HepG2 (cell line): ENCODE measurements at regions not wholly inside any gene's neighbourhood (a gene's known extent, or its start where the extent isn't known, plus 50 kb on each side); places are given as distances from the start of the nearest gene placed in this dataset.

Source experiments
- CC2D1A ChIP-seq: sonication (generic); formaldehyde crosslinking; IDR thresholded peaks from 2 replicates; pipeline ENCODE4 v1.8.1; 2023; ENCODE audit warnings: mild to moderate bottlenecking, missing genetic modification reagents
- ERF ChIP-seq: IDR thresholded peaks from 2 replicates; pipeline ENCODE4 v1.6.1; 2018; ENCODE audit warnings: missing biosample characterization, missing genetic modification reagents
- HNF1B ChIP-seq: sonication (generic); formaldehyde crosslinking; IDR thresholded peaks from 2 replicates; pipeline ENCODE4 v1.5.1; 2020; ENCODE audit warnings: mild to moderate bottlenecking, moderate library complexity, missing genetic modification reagents
- HOXA7 ChIP-seq: sonication (generic); formaldehyde crosslinking; IDR thresholded peaks from 2 replicates; pipeline ENCODE4 v1.8.1; 2022; ENCODE audit warnings: mild to moderate bottlenecking, missing genetic modification reagents, moderate library complexity
- MEF2D ChIP-seq: sonication (generic); formaldehyde crosslinking; IDR thresholded peaks from 2 replicates; pipeline ENCODE4 v1.5.1; 2020; ENCODE audit warnings: mild to moderate bottlenecking, missing genetic modification reagents
- MTA1 ChIP-seq: sonication (generic); formaldehyde crosslinking; IDR thresholded peaks from 2 replicates; pipeline ENCODE4 v1.4.0; 2020; ENCODE audit warnings: missing genetic modification reagents, mild to moderate bottlenecking, borderline replicate concordance
- NFYB ChIP-seq: sonication (generic); formaldehyde crosslinking; IDR thresholded peaks from 2 replicates; pipeline ENCODE4 v1.4.0; 2020; ENCODE audit warnings: missing genetic modification reagents
- RFXANK ChIP-seq: IDR thresholded peaks from 2 replicates; pipeline ENCODE4 v1.6.1; 2016
- SIX1 ChIP-seq: sonication (generic); formaldehyde crosslinking; IDR thresholded peaks from 2 replicates; pipeline ENCODE4 v1.4.0; 2020; ENCODE audit warnings: missing genetic modification reagents, borderline replicate concordance
- SPEN ChIP-seq: sonication (generic); formaldehyde crosslinking; IDR thresholded peaks from 2 replicates; pipeline ENCODE4 v1.5.1; 2020; ENCODE audit warnings: low read depth, mild to moderate bottlenecking, missing genetic modification reagents
- XRCC5 ChIP-seq: fragments of 200-400 bp; formaldehyde crosslinking; optimal IDR thresholded peaks from 2 replicates; pipeline ENCODE3; 2017; ENCODE audit warnings: mild to moderate bottlenecking, low read length
- ZNF160 ChIP-seq: sonication (generic); formaldehyde crosslinking; IDR thresholded peaks from 2 replicates; pipeline ENCODE4 v1.8.0; 2022; ENCODE audit warnings: mild to moderate bottlenecking, inconsistent platforms, missing genetic modification reagents
- ZNF430 ChIP-seq: sonication (generic); formaldehyde crosslinking; IDR thresholded peaks from 2 replicates; pipeline ENCODE4 v1.9.0; 2021; ENCODE audit warnings: mild to moderate bottlenecking, missing genetic modification reagents
- ZNF768 ChIP-seq: sonication (generic); formaldehyde crosslinking; IDR thresholded peaks from 2 replicates; pipeline ENCODE4 v1.4.0; 2020; ENCODE audit warnings: missing genetic modification reagents
- TF ChIP-seq, protein P1 (sequence below): IDR thresholded peaks from 2 replicates; pipeline ENCODE4 v1.6.1; 2016; ENCODE audit warnings: mild to moderate bottlenecking
- TF ChIP-seq, protein P2 (sequence below): sonication (generic); formaldehyde crosslinking; IDR thresholded peaks from 2 replicates; pipeline ENCODE4 v1.5.1; 2020; ENCODE audit warnings: mild to moderate bottlenecking, missing genetic modification reagents, moderate library complexity
- TF ChIP-seq, protein P3 (sequence below): sonication (generic); formaldehyde crosslinking; IDR thresholded peaks from 2 replicates; pipeline ENCODE4 v1.9.0; 2021; ENCODE audit warnings: missing genetic modification reagents, mild to moderate bottlenecking, borderline replicate concordance
- TF ChIP-seq, protein P4 (sequence below): sonication (generic); formaldehyde crosslinking; IDR thresholded peaks from 2 replicates; pipeline ENCODE4 v1.4.0; 2020; ENCODE audit warnings: missing genetic modification reagents, borderline replicate concordance

GRCh38 chr20:57092112-57092899, 174.1 kb downstream of the BMP7 start (continued):
- no peak for TF ChIP-seq CC2D1A
- peak; percentile 78; the same call in 1 of the 2 replicates for TF ChIP-seq ZNF768
- no peak for TF ChIP-seq ERF (CRISPR knock-in tag)
- no peak for TF ChIP-seq MEF2D (CRISPR knock-in tag)
- TF ChIP-seq, protein P1, sequence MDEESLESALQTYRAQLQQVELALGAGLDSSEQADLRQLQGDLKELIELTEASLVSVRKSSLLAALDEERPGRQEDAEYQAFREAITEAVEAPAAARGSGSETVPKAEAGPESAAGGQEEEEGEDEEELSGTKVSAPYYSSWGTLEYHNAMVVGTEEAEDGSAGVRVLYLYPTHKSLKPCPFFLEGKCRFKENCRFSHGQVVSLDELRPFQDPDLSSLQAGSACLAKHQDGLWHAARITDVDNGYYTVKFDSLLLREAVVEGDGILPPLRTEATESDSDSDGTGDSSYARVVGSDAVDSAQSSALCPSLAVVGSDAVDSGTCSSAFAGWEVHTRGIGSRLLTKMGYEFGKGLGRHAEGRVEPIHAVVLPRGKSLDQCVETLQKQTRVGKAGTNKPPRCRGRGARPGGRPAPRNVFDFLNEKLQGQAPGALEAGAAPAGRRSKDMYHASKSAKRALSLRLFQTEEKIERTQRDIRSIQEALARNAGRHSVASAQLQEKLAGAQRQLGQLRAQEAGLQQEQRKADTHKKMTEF: no peak
- TF ChIP-seq SPEN (CRISPR knock-in tag): peak; percentile 46; the same call in 1 of the 2 replicates
- TF ChIP-seq ZNF430: no peak
- 0 out of 2 replicates have a peak, but pooled peaks have one; percentile 18 for TF ChIP-seq NFYB (CRISPR knock-in tag)
- TF ChIP-seq, protein P2, sequence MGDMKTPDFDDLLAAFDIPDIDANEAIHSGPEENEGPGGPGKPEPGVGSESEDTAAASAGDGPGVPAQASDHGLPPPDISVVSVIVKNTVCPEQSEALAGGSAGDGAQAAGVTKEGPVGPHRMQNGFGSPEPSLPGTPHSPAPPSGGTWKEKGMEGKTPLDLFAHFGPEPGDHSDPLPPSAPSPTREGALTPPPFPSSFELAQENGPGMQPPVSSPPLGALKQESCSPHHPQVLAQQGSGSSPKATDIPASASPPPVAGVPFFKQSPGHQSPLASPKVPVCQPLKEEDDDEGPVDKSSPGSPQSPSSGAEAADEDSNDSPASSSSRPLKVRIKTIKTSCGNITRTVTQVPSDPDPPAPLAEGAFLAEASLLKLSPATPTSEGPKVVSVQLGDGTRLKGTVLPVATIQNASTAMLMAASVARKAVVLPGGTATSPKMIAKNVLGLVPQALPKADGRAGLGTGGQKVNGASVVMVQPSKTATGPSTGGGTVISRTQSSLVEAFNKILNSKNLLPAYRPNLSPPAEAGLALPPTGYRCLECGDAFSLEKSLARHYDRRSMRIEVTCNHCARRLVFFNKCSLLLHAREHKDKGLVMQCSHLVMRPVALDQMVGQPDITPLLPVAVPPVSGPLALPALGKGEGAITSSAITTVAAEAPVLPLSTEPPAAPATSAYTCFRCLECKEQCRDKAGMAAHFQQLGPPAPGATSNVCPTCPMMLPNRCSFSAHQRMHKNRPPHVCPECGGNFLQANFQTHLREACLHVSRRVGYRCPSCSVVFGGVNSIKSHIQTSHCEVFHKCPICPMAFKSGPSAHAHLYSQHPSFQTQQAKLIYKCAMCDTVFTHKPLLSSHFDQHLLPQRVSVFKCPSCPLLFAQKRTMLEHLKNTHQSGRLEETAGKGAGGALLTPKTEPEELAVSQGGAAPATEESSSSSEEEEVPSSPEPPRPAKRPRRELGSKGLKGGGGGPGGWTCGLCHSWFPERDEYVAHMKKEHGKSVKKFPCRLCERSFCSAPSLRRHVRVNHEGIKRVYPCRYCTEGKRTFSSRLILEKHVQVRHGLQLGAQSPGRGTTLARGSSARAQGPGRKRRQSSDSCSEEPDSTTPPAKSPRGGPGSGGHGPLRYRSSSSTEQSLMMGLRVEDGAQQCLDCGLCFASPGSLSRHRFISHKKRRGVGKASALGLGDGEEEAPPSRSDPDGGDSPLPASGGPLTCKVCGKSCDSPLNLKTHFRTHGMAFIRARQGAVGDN (CRISPR knock-in tag): peak; percentile 70
- peak; percentile 94 for TF ChIP-seq XRCC5
- 0 out of 2 replicates have a peak, but pooled peaks have one; percentile 45 for TF ChIP-seq HNF1B (CRISPR knock-in tag)
- TF ChIP-seq SIX1 (CRISPR knock-in tag): no peak
- peak; percentile 59; the same call in 1 of the 2 replicates for TF ChIP-seq MTA1 (CRISPR knock-in tag)
- TF ChIP-seq, protein P3, sequence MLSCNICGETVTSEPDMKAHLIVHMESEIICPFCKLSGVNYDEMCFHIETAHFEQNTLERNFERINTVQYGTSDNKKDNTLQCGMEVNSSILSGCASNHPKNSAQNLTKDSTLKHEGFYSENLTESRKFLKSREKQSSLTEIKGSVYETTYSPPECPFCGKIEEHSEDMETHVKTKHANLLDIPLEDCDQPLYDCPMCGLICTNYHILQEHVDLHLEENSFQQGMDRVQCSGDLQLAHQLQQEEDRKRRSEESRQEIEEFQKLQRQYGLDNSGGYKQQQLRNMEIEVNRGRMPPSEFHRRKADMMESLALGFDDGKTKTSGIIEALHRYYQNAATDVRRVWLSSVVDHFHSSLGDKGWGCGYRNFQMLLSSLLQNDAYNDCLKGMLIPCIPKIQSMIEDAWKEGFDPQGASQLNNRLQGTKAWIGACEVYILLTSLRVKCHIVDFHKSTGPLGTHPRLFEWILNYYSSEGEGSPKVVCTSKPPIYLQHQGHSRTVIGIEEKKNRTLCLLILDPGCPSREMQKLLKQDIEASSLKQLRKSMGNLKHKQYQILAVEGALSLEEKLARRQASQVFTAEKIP: no peak
- TF ChIP-seq, protein P4, sequence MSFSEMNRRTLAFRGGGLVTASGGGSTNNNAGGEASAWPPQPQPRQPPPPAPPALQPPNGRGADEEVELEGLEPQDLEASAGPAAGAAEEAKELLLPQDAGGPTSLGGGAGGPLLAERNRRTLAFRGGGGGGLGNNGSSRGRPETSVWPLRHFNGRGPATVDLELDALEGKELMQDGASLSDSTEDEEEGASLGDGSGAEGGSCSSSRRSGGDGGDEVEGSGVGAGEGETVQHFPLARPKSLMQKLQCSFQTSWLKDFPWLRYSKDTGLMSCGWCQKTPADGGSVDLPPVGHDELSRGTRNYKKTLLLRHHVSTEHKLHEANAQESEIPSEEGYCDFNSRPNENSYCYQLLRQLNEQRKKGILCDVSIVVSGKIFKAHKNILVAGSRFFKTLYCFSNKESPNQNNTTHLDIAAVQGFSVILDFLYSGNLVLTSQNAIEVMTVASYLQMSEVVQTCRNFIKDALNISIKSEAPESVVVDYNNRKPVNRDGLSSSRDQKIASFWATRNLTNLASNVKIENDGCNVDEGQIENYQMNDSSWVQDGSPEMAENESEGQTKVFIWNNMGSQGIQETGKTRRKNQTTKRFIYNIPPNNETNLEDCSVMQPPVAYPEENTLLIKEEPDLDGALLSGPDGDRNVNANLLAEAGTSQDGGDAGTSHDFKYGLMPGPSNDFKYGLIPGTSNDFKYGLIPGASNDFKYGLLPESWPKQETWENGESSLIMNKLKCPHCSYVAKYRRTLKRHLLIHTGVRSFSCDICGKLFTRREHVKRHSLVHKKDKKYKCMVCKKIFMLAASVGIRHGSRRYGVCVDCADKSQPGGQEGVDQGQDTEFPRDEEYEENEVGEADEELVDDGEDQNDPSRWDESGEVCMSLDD (CRISPR knock-in tag): no peak
- TF ChIP-seq ZNF160 (CRISPR knock-in tag): peak; percentile 58; the same call in 1 of the 2 replicates
- TF ChIP-seq HOXA7: no peak
- TF ChIP-seq RFXANK (CRISPR knock-in tag): no peak
